AG10803 (cell line): ENCODE measurements at regions not wholly inside any gene's neighbourhood (a gene's known extent, or its start where the extent isn't known, plus 50 kb on each side); places are given as distances from the start of the nearest gene placed in this dataset.
"Not testable (repeated sequence)": the region's sequence is repeated elsewhere in the genome, so short reads cannot be mapped to it uniquely, and the experiment has no call there.

Source experiments
- DNase-seq: peaks from one replicate; pipeline ENCODE4 v3.0.0; 2010; ENCODE audit warnings: low read depth
- H3K4me3 ChIP-seq: 2 replicates; pipeline ENCODE4 v1.5.1; 2011; ENCODE audit warnings: mild to moderate bottlenecking, low read length, control low read depth
- TF ChIP-seq, protein P1 (sequence below): conservative IDR thresholded peaks from 2 replicates; pipeline ENCODE4 v1.5.1; 2011; ENCODE audit warnings: mild to moderate bottlenecking, low read length, control low read depth, inconsistent platforms

DNA sequence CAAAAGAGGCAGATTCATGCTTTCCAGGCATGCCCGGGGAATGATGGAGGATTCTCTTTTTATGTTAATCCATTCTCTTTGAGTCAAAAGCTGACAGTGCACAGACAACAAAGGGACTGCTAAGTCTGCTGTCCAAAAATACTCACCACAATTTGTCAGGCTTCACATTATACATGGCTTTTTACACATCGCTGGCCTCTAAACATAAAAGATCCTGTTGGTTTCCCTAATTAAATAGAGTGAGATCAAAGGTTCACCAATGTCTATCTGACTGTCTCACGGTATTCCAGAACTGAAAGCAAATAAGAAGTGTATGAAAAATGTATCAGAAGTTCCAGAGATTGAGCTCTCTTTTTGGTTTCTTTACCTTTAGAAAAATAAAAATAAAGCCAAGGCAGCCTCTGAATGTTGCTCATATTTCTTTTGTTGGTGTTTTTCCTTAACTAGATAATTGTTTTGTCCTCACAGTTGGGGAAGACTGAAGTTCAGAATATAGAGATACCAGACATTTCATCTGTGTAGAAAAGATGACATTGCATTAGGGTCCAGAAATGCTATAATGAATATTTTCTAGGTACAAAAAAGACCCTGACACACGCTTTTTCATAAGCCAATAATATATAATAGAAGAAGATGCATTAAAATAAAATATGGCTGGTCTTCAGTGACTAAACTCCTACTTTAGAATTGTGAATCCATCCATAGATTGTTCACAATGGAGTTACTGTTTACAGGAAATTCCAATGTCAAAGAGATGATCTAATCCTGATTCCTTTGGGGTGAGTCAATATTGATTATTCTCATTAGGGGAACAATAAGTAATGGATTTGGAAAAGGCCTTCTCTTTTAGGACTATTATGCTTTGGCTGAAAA is 688.2 kb upstream of the CDH6 start:
- no peak for DNase-seq
- H3K4me3 ChIP-seq: no peak overlapping the region
- TF ChIP-seq, protein P1, sequence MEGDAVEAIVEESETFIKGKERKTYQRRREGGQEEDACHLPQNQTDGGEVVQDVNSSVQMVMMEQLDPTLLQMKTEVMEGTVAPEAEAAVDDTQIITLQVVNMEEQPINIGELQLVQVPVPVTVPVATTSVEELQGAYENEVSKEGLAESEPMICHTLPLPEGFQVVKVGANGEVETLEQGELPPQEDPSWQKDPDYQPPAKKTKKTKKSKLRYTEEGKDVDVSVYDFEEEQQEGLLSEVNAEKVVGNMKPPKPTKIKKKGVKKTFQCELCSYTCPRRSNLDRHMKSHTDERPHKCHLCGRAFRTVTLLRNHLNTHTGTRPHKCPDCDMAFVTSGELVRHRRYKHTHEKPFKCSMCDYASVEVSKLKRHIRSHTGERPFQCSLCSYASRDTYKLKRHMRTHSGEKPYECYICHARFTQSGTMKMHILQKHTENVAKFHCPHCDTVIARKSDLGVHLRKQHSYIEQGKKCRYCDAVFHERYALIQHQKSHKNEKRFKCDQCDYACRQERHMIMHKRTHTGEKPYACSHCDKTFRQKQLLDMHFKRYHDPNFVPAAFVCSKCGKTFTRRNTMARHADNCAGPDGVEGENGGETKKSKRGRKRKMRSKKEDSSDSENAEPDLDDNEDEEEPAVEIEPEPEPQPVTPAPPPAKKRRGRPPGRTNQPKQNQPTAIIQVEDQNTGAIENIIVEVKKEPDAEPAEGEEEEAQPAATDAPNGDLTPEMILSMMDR: no peak

DNA sequence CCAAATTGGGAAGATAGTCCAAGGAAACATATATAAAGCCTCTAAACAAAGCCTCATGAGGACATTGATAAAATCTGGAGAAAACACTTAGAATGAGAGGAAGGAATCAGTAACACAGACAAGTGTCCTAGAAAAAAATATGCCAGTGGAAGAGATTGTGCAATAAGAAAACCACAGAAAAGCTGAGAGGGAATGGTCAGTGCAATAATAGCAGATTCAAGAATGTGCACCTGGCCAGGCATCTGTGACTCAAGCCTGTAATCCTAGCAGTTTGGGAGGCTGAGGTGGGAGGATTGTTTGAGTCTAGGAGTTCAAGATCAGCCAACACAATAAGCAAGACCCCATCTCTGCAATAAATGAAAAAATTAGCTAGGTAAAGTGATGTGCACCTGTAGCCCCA is 691.2 kb upstream of the CDH6 start:
- H3K4me3 ChIP-seq: no peak overlapping the region
- TF ChIP-seq, protein P1: no peak
- DNase-seq: no peak

DNA sequence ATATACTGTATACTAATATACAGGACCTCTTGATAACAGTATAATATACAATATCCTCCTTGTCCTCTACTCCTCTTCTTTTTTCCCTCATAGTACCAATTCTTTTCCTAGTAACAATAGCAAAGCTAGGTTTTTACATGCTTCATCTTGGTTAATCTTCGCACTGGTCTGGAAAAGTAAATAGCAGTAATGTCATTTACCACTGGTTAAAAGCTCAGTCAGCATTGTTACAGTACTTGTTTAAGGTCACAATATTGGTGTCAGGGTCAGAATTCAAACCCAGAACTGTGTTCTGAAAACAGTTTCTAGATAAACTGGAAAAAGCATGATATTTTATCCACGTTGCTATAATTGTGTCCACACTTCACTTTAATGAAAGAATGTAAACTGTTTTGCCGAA is 692.4 kb upstream of the CDH6 start:
- TF ChIP-seq, protein P1: no peak
- H3K4me3 ChIP-seq: no peak overlapping the region
- no peak for DNase-seq

DNA sequence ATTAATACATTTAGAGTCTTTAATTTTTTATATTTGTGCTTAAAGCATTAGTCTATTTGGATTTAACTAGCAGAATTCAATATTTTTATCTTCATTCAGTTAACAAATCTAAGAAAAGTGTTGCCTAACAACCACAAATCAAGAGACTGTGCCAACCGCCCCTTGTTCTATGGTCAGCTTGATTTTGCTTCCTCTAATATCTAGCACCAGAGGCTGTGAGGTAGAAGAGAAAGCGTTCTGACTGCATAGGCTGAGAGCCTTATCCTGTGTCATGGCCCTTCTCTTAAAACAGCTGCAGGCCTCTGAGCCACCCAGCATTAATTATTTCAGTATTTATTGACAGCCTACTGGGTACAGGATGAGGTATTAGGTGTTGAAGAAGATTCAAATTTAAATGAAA is 693.0 kb upstream of the CDH6 start:
- no peak for DNase-seq
- no peak overlapping the region for H3K4me3 ChIP-seq
- TF ChIP-seq, protein P1: no peak

DNA sequence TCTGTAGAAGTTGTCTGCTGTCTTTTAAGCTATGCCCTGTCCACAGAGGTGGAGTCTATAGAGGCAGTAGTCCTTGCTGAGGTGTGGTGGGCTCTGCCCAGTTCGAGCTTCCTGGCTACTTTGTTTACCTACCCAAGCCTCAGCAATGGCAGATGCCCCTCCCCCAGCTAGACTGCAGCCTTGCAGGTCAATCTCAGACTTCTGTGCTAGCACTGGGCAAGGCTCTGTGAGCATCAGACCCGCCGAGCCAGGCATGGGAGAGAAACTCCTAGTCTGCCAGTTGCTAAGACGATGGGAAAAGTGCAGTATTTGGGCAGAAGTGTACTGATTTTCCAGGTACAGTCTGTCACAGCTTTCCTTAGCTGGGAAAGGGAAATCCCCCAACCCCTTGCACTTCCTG is 694.1 kb upstream of the CDH6 start:
- no peak for DNase-seq
- TF ChIP-seq, protein P1: no peak
- no peak overlapping the region for H3K4me3 ChIP-seq

DNA sequence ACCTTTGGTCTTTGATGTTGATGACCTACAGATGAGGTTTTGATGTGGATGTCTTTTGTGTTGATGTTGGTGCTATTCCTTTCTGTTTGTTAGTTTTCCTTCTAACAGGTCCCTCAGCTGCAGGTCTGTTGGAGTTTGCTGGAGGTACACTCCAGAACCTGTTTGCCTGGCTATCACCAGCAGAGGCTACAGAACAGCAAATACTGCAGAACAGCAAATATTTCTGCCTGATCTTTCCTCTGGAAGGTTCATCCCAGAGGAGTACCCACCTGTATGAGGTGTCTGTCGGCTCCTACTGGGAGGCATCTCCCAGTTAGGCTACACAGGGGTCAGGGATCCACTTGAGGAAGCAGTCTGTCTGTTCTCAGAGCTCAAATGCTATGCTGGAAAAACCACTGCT is 694.5 kb upstream of the CDH6 start:
- no peak for DNase-seq
- TF ChIP-seq, protein P1: no peak
- no peak overlapping the region for H3K4me3 ChIP-seq

DNA sequence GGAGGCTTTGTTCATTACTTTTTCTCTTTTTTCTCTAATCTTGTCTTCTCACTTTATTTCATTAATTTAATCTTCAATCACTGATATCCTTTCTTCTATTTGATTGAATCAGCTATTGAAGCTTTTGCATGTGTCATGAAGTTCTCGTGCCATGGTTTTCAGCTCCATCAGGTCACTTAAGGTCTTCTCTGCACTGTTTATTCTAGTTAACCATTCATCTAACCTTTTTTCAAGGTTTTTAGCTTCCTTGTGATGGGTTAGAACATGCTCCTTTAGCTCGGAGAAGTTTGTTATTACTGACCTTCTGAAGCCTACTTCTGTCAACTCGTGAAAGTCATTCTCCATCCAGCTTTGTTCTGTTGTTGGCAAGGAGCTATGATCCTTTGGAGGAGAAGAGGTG is 695.0 kb upstream of the CDH6 start:
- not testable (repeated sequence) for H3K4me3 ChIP-seq, DNase-seq

DNA sequence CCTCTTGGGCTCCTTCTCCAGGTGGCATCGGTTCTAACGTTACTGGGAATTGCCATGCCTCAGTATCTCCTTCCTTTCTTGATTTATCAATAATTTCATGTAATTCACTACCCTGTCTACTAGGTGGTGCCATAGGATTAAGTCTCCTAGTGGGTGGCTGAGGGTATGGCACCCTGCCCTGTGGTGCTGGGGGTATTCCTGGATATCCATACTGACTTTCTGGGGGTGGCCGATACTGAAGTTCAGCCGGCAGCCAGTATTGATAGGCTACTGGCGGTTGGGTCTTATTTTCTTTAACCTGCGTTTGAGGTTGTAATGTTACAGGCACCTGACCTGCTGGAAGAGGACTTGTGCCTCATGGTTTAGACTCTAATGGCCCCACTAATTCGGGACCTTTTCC is 699.4 kb upstream of the CDH6 start:
- not testable (repeated sequence) for DNase-seq, H3K4me3 ChIP-seq
